Ovary (tissue), 3 donors: ENCODE measurements at regions not wholly inside any gene's neighbourhood (a gene's known extent, or its start where the extent isn't known, plus 50 kb on each side); places are given as distances from the start of the nearest gene placed in this dataset.

Experiments used
- CTCF ChIP-seq, 3 donors: fragments of 450-650 bp in 2 of 3; fragments of 200-600 bp in 1 of 3; IDR thresholded peaks; one replicate each; pipeline versions ENCODE4 v1.5.1 to v1.8.0; 2016 to 2022; ENCODE audit warnings: antibody characterized with exemption in 3 of 3, mild to moderate bottlenecking in 1 of 3
- POLR2A ChIP-seq: fragments of 450-650 bp; IDR thresholded peaks from one replicate; pipeline ENCODE4 v1.6.1; 2017; ENCODE audit warnings: antibody characterized with exemption, mild to moderate bottlenecking, moderate library complexity
- donor health status: DM: no; HTN: no; CAD: no.

DNA sequence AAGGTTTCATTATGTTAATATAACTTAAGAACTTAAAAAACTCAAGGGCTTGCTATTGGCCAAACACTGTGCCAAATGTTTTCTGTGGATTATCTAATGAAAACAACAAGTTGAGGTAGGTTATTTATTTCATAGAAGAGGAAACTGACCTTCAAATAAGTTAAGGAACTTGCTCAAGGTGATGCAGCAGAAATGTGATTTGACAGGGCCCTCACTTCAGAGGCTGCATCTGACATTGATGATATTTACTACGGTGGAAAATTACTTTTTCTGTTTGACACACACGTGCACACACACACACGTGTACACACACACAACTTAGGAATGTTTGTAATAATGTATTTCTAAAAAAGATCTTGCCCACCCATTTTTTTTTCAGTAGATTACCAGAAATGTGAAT is 137.2 kb upstream of the CXCR4 start:
- TF ChIP-seq CTCF (IDR thresholded peaks at IDR 0.05) (no peak), POLR2A (no peak)
